HG02798 (cell line): ENCODE measurements at regions not wholly inside any gene's neighbourhood (a gene's known extent, or its start where the extent isn't known, plus 50 kb on each side); places are given as distances from the start of the nearest gene placed in this dataset.
"Not testable (repeated sequence)": the region's sequence is repeated elsewhere in the genome, so short reads cannot be mapped to it uniquely, and the experiment has no call there.

Experiments used
- ATAC-seq: cut with Tn5 transposase; IDR thresholded peaks from one replicate; pipeline ENCODE4 v1.9.1; 2021; ENCODE audit warnings: mild to moderate bottlenecking; ENCODE audit not compliant: unreplicated experiment, poor library complexity

- ATAC-seq: peak; percentile 85
These were observed 161.5 kb upstream of the NR4A3 start for GRCh38 chr9:99660191-99660636.

- ATAC-seq: no peak
These were observed 158.4 kb upstream of the NR4A3 start for GRCh38 chr9:99663297-99663696.

GRCh38 chr9:99663856-99664255 is 157.8 kb upstream of the NR4A3 start:
- ATAC-seq: no peak

DNA sequence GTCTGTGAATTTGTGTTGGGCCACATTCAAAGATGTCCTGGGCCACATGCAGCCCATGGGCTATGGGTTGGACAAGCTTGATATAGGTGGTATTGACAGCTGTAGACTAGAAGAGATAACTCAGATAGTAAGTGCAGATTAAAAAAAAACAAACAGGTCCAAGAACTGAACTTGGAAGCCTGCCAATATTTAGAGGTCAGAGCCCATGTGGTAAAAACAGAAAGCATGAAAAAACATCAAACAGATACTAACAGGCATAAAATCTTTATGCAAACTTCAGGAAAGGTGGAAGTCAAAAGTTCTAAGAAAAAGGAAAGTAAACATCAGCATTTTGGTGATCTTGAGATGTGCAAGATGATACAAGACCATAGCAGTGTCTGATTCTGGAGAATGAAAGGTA is 155.1 kb upstream of the NR4A3 start:
- no peak for ATAC-seq

- ATAC-seq: not testable (repeated sequence)
These were observed 150.8 kb upstream of the NR4A3 start for GRCh38 chr9:99670886-99671285.

DNA sequence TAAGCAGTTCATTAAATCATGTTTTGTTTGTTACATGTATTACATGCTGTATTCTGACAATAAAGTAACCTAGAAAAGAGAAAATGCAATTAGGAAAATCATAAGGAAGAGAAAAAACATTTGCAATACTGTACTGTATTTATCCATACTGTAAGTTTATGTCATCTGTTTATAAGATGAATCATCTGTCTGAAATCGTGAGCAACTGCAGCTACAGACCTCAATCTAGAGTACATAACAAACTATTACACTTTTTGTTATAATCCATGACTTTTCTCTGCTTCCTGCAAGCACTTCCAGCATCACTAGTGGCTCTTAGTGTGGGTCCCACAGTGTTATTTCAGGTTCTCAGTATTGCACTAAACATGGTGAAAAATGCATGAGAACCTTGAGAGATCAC is 144.4 kb upstream of the NR4A3 start:
- no peak for ATAC-seq

- no peak for ATAC-seq
These were observed 143.1 kb upstream of the NR4A3 start for GRCh38 chr9:99678566-99678965.

- no peak for ATAC-seq
These were observed 141.5 kb upstream of the NR4A3 start for GRCh38 chr9:99680191-99680590.

GRCh38 chr9:99681113-99681512 is 140.6 kb upstream of the NR4A3 start:
- no peak for ATAC-seq

- no peak for ATAC-seq
These were observed 139.3 kb upstream of the NR4A3 start for GRCh38 chr9:99682378-99682777.

DNA sequence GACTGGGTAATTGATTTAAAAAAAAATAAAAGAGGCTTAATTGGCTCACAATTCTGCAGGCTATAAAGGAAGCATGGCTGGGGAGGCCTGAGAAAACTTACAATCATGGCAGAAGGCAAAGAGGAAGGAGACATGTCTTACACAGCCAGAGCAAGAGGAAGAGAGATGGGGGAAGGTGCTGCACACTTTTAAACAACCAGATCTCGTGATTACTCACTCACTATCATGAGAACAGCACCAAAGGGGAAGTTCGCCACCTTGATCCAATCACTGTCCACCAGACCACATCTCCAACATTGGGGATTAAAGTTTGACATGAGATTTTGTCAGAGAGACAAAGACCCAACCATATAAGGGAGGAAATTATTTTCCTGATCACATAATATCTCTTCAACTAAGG is 138.8 kb upstream of the NR4A3 start:
- ATAC-seq: no peak

DNA sequence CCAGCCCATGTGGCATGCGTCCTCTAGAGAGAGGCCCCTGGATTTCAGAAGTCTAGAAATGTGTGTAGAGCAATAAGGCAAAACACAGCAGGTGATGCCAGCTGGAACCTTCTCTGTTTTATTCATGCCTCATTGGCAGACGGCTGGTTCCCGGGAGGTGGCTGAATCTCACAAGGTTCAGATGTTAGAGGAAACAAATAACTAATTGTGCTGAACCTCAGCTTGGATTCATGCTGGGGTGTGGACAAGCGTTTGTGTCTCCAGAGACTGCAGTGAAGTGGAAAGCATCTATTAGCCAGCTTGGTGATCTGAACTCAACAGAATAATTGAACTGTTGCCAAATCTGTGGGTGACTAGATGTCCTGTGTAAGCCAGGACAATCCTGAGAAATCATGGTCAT is 131.1 kb upstream of the NR4A3 start:
- ATAC-seq: no peak

GRCh38 chr9:99693888-99694287 is 127.8 kb upstream of the NR4A3 start:
- ATAC-seq: no peak

DNA sequence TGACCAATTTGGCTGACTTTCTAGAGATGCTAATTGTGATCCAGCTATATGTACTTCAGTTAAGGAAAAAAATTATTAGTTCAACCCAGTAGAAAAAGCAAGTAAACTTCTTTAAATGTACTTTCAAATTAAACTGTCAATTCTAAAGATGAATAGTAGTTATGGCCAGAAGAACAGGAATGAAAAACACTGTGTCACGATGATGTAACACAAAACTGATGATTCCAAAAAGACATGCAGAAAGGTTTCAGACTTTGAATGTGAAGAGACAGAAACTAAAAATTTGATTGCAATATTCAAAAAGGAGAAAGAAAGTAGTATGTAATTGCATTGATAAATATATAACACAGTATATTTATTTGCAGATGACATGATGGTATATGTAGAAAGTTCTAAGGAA is 127.3 kb upstream of the NR4A3 start:
- ATAC-seq: no peak

DNA sequence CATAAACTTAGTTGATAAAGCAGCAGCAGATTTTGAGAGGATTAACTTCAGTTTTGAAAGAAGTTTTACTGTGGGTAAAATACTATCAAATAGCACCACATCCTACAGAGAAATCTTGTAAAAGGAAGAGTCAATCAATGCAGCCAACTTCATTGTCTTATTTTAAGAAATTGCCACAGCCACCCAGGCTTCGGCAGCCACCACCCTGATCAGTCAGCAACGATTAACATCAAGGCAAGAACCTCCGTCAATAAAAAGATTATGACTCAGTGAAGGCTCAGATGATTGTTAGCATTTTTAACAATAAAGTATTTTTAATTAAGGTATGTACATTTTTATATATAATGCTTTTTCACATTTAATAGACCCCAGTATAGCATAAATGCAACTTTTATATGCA is 122.3 kb upstream of the NR4A3 start:
- no peak for ATAC-seq

GRCh38 chr9:99712214-99712613 is 109.5 kb upstream of the NR4A3 start:
- no peak for ATAC-seq

DNA sequence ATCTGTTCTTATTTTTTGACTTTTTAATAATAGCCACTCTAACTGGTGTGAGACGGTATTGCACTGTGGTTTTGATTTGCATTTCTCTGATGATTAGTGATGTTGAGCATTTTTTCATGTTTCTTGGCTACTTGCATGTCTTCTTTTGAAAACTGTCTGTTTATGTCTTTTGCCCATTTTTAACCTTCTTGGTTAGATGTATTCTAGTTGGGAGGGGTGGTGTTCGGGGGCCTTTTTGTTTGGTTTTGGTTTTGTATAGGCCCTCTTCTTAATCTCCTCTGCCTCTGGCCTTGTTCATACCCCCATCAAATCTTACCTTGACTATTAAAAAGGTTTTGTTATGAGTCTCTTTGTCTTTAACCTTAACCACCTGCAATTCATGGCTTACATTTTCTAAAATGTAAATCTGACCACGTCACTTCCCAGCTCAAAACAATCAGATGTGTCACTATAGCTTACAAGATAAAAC is 107.8 kb upstream of the NR4A3 start:
- ATAC-seq: peak; percentile 52

DNA sequence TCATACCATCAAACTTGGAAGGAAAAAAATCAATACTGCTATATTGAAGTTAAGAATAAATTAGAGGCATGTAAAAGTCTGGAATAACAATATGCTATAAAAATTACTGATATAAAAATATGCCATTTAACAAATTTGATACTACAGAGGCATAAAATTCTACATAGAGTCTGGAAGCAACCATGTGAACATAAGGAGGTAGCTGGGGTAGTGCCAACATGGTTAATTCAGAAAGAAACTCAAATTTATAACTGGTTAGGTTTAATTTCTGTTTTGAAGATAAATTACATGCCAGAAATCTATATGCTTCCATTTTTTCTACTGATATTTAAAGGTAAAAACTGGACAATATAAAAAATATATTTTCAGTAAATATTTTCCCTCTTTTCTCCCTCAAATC is 103.1 kb upstream of the NR4A3 start:
- no peak for ATAC-seq

GRCh38 chr9:99720455-99721050 is 101.1 kb upstream of the NR4A3 start:
- ATAC-seq: peak; percentile 89

DNA sequence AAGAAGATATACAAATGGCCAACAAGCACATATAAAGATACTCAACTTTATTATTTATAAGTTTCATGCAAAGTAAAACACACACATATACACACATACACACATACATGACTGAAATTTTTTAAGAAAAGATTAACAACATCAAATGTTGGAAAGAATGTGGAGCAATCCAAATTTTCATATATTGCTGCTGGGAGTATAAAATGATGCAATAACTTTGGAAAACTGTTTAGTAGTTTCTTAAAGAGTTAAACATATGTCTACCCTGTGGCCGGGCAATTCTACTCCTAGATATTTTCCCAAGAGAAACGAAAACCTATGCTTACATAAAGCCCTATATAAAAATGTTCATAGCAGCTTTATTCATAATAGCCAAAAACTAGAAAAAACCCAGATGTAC is 99.8 kb upstream of the NR4A3 start:
- no peak for ATAC-seq

GRCh38 chr9:99722877-99723276 is 98.8 kb upstream of the NR4A3 start:
- peak; percentile 43 for ATAC-seq

GRCh38 chr9:99724640-99725039 is 97.0 kb upstream of the NR4A3 start:
- no peak for ATAC-seq

- no peak for ATAC-seq
These were observed 95.8 kb upstream of the NR4A3 start for GRCh38 chr9:99725852-99726251.
